Activated B cell treated with CpG ODN at 0.5 μM for 24 hours (primary cell): ENCODE measurements at regions not wholly inside any gene's neighbourhood (a gene's known extent, or its start where the extent isn't known, plus 50 kb on each side); places are given as distances from the start of the nearest gene placed in this dataset.

Experiments used
- ATAC-seq: fragments of 200-7000 bp; cut with Tn5 transposase; one replicate; pipeline ENCODE4 v1.10.0; 2021; ENCODE audit warnings: low read depth, mild to moderate bottlenecking, moderate library complexity
- CTCF ChIA-PET: fragments of 350-600 bp; sonication (Branson Sonifier 250); formaldehyde crosslinking; loops from one replicate; lab custom pipeline; 2021; ENCODE audit warnings: antibody characterized with exemption; lab: Charles Lee
- POLR2A ChIA-PET: fragments of 350-600 bp; sonication (Branson Sonifier 250); formaldehyde crosslinking; loops from one replicate; lab custom pipeline; 2021; ENCODE audit warnings: antibody characterized with exemption; lab: Charles Lee
- DNase-seq: peaks from one replicate; pipeline ENCODE4 v3.0.0; 2022
- H3K27ac Mint-ChIP-seq: one replicate; pipeline ENCODE4 v1.8.0; 2020; ENCODE audit warnings: mixed read lengths
- H3K27me3 Mint-ChIP-seq: one replicate; pipeline ENCODE4 v1.8.0; 2021; ENCODE audit warnings: mixed read lengths
- H3K36me3 Mint-ChIP-seq: one replicate; pipeline ENCODE4 v1.8.0; 2021; ENCODE audit warnings: low read depth, mixed read lengths
- H3K4me1 Mint-ChIP-seq: one replicate; pipeline ENCODE4 v1.8.0; 2021; ENCODE audit warnings: mixed read lengths
- H3K4me3 Mint-ChIP-seq: one replicate; pipeline ENCODE4 v1.8.0; 2020; ENCODE audit warnings: mild to moderate bottlenecking, mixed read lengths
- H3K9me3 Mint-ChIP-seq: one replicate; pipeline ENCODE4 v1.8.0; 2020; ENCODE audit warnings: mixed read lengths
- CTCF ChIP-seq: fragments of 200-600 bp; IDR thresholded peaks from one replicate; pipeline ENCODE4 v1.8.0; 2022; ENCODE audit warnings: antibody characterized with exemption, mild to moderate bottlenecking
- intact Hi-C: fragments of 100-400 bp; cut with micrococcal nuclease; formaldehyde crosslinking; loops from one replicate; pipeline ENCODE4 v1.15.1; 2024

- DNase-seq: no peak
- intact Hi-C loops: no loop called here
- no peaks in the 10 kb centered on the region for H3K4me1 Mint-ChIP-seq
- H3K36me3 Mint-ChIP-seq: no peaks in the 10 kb centered on the region
- peaks cover 1% of the 10 kb centered on the region for H3K27me3 Mint-ChIP-seq
- no peak overlapping the region for H3K27ac Mint-ChIP-seq
- no peak for TF ChIP-seq CTCF
- no peaks in the 10 kb centered on the region for H3K9me3 Mint-ChIP-seq
- ATAC-seq: no peak
- CTCF ChIA-PET: no interaction called here
- POLR2A ChIA-PET: no interaction called here
- no peak overlapping the region for H3K4me3 Mint-ChIP-seq
These were observed 303.1 kb downstream of the SS18 start for GRCh38 chr18:25787276-25787675.

- Mint-ChIP-seq H3K9me3 (no peaks in the 10 kb centered on the region), H3K27me3 (peaks cover 1% of the 10 kb centered on the region), H3K27ac (no peak overlapping the region), H3K36me3 (no peaks in the 10 kb centered on the region), H3K4me1 (no peaks in the 10 kb centered on the region), H3K4me3 (no peak overlapping the region)
- TF ChIP-seq CTCF: no peak
- ATAC-seq (no peak), DNase-seq (no peak)
- ChIA-PET CTCF (no interaction called here), POLR2A (no interaction called here)
- intact Hi-C loops: no loop called here
These were observed 303.7 kb downstream of the SS18 start for GRCh38 chr18:25786758-25787157.

GRCh38 chr18:25780105-25780504 is 310.3 kb downstream of the SS18 start:
- POLR2A ChIA-PET: no interaction called here
- DNase-seq (no peak), ATAC-seq (no peak)
- no peaks in the 10 kb centered on the region for H3K9me3 Mint-ChIP-seq
- H3K36me3 Mint-ChIP-seq: no peaks in the 10 kb centered on the region
- intact Hi-C loops: no loop called here
- H3K4me3 Mint-ChIP-seq: no peak overlapping the region
- H3K27me3 Mint-ChIP-seq: peaks cover 1% of the 10 kb centered on the region
- H3K4me1 Mint-ChIP-seq: no peaks in the 10 kb centered on the region
- no peak for TF ChIP-seq CTCF
- CTCF ChIA-PET: no interaction called here
- H3K27ac Mint-ChIP-seq: no peak overlapping the region

- ChIA-PET CTCF (no interaction called here), POLR2A (no interaction called here)
- ATAC-seq (no peak), DNase-seq (no peak)
- no peak overlapping the region for H3K4me3 Mint-ChIP-seq
- H3K9me3 Mint-ChIP-seq: no peaks in the 10 kb centered on the region
- H3K36me3 Mint-ChIP-seq: no peaks in the 10 kb centered on the region
- no peak for TF ChIP-seq CTCF
- no peaks in the 10 kb centered on the region for H3K4me1 Mint-ChIP-seq
- no peak overlapping the region for H3K27ac Mint-ChIP-seq
- intact Hi-C loops: no loop called here
- peaks cover 8% of the 10 kb centered on the region for H3K27me3 Mint-ChIP-seq
These were observed 318.6 kb downstream of the SS18 start for GRCh38 chr18:25771796-25772195.

GRCh38 chr18:25764777-25765176 is 325.6 kb downstream of the SS18 start:
- Mint-ChIP-seq H3K27ac (no peak overlapping the region), H3K4me3 (no peak overlapping the region), H3K9me3 (no peaks in the 10 kb centered on the region), H3K27me3 (peaks cover 3% of the 10 kb centered on the region), H3K36me3 (no peaks in the 10 kb centered on the region), H3K4me1 (no peaks in the 10 kb centered on the region)
- CTCF ChIA-PET: no interaction called here
- TF ChIP-seq CTCF: no peak
- intact Hi-C loops: no loop called here
- POLR2A ChIA-PET: no interaction called here
- DNase-seq (no peak), ATAC-seq (no peak)
